ENCODE measurements at regions not wholly inside any gene's neighbourhood (a gene's known extent, or its start where the extent isn't known, plus 50 kb on each side); places are given as distances from the start of the nearest gene placed in this dataset.

- DNase-seq, result no peak
Measured at GRCh38 chr7:46322937-46323336, 401.9 kb upstream of the IGFBP3 start.

DNA sequence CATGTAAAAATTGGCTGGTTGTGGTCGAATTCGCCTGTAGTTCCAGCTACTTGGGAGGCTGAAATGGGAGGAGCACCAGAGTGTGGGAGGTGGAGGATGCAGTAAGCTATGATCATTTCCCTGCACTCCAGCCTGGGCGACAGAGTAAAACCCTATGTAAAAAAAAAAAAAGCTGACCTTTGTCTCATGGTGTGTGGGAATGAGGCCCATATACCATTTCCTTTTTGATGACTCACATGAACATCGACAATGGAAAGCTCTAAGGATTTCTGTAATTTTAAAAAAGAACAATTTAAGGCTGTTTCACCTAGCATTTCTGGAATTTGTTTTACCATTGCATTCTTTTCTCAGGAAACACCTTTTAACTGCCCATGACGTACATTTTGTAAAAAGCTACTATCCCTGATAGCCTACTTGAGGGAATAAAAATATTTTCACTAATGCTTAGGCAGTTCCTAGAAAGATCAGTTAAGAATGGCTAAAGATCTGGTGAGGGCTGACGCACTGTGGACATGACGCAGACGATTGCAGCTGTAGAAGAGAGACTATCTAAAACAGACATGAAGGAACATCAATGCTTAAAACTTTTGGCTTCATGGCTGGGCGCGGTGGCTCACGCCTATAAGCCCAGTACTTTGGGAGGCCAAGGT lies 400.6 kb upstream of the IGFBP3 start:
- DNase-seq, result no peak

DNA sequence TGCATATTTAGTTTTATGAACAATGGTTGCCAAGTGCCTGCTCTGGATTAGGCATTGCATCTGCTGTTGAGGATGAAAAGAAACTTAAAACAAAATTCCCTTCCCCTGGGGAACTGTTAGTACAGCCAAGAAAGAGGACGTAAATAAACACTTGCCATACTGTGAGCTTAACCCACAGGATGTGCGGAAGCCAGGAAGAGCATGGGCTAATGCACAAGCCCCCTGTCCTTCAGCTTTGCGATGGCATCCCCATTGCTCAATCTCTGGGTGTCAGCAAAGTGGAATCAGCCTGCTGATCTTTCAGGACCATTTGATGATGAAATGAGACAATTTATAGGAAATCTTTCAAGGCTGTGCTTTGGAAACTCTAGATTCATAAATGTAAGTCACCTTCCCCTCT lies 399.9 kb upstream of the IGFBP3 start:
- no peak for DNase-seq

GRCh38 chr7:46319841-46320240 lies 398.8 kb upstream of the IGFBP3 start:
- DNase-seq, result no peak

DNA sequence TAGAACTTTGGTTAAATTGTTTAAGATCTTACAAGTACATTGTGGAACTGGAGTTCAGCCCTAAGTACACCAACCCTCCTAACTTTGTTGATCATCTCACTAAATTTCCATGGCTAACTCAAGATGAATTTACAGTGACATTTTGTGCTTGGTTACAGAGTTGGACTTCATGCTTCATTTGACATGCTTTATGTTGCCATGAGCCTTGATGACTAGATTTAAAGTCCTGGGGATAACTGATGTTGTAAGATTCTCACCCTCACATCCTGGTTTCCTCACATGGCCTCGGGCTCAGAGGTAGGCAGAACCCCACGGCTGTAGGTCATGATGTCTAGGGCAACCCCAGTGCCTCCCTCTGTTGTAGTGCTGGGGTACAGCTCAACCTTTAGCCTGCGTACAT lies 397.2 kb upstream of the IGFBP3 start:
- DNase-seq, result no peak

DNA sequence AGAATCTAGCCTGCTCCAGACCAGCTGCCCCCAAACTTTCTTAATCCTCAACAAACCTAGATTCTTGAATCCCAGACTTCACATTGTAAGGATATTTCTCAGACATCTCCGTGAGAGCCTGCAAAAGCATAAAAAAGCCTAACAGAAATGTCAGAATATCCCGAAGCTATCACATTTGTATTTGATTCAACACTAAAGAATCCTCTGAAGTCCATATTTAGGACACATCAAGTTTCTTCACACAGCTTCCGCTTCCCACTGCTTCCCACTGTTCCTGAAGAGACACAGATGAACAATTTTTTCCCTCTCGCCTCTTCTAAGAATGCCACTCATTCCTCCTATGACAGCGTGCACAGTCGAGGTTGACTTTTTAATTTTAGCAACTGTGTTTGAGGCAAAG lies 396.2 kb upstream of the IGFBP3 start:
- DNase-seq, result no peak

DNA sequence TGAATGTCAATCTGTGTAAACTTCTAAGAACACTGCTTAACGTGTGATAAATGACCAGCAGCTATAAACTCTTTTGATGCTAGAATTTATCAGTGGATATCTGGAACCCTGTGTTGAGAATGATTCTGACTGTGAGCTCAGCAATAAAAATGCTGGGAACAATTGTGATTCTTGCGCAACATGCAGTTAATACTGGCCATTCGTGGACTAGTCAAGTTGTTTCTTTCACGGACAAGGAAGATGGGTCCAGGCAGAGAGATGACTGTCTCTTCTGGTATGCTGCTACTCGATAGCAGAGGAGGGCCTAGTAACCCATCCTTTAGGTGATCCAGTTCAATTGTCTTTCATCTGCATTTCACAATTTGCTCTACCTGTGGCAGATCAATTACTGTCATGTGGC lies 394.8 kb upstream of the IGFBP3 start:
- DNase-seq, result no peak

DNA sequence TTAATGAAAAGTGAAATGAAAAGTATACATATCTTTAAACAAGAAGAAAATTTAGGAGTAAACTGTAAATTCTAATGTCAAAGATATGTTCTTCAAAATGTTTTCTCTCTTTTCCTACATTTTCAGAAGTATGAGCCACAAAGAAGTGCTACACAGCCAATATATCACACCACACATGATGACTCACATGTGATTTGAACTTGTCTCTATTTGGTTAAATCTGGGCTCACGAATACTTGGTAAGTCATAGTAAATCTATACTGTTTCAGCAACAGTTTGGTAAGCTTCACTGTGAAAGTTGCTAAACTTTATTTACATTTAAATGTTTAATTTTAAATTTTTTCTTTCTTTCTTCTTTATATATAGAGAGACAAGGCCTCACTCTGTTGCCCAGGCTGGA lies 380.6 kb upstream of the IGFBP3 start:
- no peak for DNase-seq

DNA sequence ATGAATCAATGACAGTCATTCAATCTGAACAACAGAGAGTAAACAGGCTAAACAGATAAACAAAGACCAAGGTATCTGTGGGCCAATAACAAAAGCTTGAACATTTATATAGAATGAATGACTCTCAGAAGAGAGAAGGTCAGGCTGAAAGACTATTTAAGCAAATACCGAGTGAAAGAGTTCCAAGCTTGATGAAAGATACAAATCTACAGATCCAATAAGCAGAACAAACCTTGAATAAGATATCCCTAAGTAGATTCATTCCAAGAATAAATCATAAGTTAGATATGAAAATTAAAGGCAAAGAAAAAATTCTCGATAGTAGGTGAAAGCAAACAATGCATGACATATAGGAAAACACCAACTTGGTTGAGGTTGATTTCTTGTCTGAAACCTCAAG lies 376.4 kb upstream of the IGFBP3 start:
- DNase-seq, result no peak

- DNase-seq, result no peak
Measured at GRCh38 chr7:46296526-46296925, 375.5 kb upstream of the IGFBP3 start.

- no peak for DNase-seq
Measured at GRCh38 chr7:46294381-46294780, 373.3 kb upstream of the IGFBP3 start.

GRCh38 chr7:46292741-46293140 lies 371.7 kb upstream of the IGFBP3 start:
- no peak for DNase-seq

DNA sequence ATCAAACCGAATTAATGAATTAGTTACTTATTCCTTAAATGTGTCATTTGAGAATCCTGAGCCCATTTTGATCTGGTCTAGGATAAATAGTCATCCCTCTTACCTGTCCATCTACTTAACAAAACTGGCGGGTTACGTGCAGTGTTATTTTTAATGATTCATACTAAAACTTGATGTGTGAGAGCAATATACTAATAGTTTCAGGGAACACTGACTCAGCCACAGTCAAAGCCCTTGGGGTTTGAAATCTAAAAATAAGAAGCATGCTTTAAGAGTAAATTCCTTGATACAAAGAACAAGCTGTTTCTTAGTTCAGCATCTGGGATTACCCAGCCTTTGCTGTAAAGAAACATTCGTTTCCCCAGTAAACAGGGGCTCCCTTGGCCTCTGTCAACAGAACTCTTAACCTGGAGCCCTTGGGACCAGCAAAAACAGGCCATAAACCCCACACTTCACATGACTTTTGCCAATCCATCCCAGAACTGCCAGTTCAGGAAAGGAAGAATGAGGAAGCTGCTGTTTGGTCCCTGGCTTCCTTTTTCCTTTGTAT lies 370.6 kb upstream of the IGFBP3 start:
- DNase-seq, result no peak

- no peak for DNase-seq
Measured at GRCh38 chr7:46291050-46291438, 370.0 kb upstream of the IGFBP3 start.

- no peak for DNase-seq
Measured at GRCh38 chr7:46290374-46291049, 369.4 kb upstream of the IGFBP3 start.

DNA sequence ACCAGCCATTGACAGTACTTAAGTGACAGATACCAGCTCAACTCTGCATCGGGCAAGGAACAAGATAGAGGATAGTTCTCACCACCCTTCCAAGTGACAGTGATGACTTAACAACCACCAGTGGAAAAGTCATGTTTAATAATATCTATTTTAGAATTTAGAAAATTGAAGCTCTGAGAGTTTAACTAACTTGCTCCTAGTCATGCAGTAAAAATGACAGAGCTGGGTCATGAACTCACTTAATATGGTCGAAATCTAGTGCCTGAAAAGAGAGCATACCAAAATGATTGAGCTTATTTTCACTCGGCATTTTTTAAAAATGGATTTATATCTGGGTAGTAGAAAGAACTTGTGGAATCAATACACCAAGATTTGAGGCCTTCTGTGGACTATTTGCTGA lies 367.8 kb upstream of the IGFBP3 start:
- DNase-seq, result no peak

GRCh38 chr7:46288010-46288409 lies 366.9 kb upstream of the IGFBP3 start:
- no peak for DNase-seq

- no peak for DNase-seq
Measured at GRCh38 chr7:46286957-46287356, 365.9 kb upstream of the IGFBP3 start.

- no peak for DNase-seq
Measured at GRCh38 chr7:46286356-46286755, 365.3 kb upstream of the IGFBP3 start.

- no peak for DNase-seq
Measured at GRCh38 chr7:46285878-46286277, 364.8 kb upstream of the IGFBP3 start.

DNA sequence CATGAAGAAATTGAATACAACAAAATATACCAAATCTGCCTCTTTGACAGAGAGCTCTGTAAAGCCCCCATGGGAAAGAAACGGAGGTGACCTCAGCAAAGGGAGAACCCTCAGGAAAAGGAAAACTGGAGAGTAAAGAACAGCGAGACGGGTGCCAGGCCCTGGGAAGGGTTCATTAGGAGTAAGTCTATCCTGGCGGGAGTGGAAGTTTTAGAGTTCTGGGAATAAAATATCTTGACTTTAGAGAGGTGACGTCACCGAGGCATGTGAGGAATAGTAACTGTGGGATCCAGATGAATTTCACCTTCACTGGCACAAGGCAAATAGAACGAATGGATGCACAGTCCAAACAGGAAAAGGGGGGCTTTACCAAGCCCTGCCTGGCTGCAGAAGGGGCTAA lies 362.8 kb upstream of the IGFBP3 start:
- no peak for DNase-seq

DNA sequence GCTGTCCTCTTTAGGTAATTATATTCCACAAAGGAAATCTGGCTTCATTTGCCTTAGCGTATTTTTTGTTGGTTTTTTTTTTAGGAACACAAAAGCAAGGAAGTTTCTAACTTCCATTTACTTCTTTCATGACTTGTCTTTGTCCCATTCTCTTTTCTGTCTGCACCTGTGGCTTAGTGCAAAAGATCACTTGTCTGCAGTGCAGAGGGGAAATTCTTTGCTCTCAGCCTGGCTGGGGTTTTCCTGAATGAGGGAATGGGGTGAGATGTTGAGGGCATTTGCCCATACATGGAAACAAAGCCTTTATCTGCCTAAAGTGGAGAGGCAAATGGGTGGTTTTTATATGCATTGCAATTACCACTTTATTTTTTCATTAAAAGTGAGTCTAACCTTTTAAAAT lies 361.1 kb upstream of the IGFBP3 start:
- DNase-seq, result no peak

DNA sequence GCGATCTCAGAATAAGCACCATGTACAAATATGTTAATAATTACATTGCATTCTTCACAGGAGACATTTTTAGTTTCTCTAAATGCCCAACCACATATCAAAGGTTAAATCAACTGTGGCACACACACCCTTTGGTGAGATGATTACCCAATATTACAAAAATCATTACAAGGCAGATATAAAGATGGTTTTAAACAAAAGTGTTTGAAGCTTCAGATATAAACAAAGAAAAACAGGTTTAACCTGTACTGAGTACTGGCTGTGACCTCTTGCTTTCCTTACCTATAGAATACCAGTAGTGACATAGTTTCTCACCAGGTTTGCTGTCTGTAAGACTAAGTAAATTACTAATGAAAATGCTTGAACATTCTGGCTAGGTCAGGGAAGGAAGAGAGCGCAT lies 360.0 kb upstream of the IGFBP3 start:
- DNase-seq, result no peak

DNA sequence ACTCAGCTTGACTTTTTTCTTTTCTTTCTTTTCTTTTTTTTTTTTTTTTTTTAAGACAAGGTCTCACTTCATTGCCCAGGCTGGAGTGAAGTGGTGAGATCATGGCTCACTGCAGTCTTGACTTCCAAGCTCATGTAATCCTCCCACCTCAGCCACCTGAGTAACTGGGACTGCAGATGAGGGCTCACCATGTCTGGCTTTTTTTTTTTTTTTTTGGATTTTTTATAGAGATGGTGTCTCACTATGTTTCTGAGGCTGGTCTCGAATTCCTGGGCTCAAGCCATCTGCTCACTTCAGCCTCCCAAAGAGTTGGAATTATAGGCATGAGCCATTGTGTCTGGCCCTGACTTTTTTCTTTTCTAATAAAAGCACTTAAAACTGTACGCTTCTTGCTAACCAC lies 358.2 kb upstream of the IGFBP3 start:
- DNase-seq, result no peak

DNA sequence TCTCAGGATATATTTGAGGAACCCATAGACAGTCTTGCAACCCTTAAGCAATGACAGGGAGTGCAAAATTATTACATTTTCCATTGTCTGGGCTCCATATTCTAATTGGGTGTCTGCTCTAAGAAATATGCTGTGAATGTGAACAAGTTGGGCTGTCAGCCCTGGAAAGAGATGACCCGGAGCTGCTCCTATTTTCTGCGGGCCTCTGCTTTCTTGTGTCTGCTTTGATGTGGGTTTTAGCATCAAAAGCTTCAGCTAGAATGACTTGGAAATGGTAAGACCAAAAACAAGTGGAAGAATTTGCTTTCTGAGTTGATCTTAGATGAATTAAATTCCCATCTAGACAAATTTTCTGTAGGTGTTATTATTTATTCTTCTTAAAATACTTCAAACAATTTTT lies 343.6 kb upstream of the IGFBP3 start:
- no peak for DNase-seq

All from NCI-H1417 treated with DMSO at 0.1 percent for 48 hours (cell line).